ENCODE measurements at regions not wholly inside any gene's neighbourhood (a gene's known extent, or its start where the extent isn't known, plus 50 kb on each side); places are given as distances from the start of the nearest gene placed in this dataset.
"Not testable (repeated sequence)": the region's sequence is repeated elsewhere in the genome, so short reads cannot be mapped to it uniquely, and the experiment has no call there.

GRCh38 chr18:4961121-4961909 is 235.7 kb downstream of the AKAIN1 start:
- DNase-seq (ENCODE audit: low spot score), result no peak
- no peak for TF ChIP-seq CTCF (IDR thresholded peaks at IDR 0.05; ENCODE audit: extremely low read depth, missing control alignments)

- no peak for TF ChIP-seq CTCF (IDR thresholded peaks at IDR 0.05; ENCODE audit: extremely low read depth, missing control alignments)
- DNase-seq (ENCODE audit: low spot score), result no peak
Observed at GRCh38 chr18:4960578-4960977, 236.5 kb downstream of the AKAIN1 start.

GRCh38 chr18:4931209-4931608 is 265.8 kb downstream of the AKAIN1 start:
- DNase-seq (ENCODE audit: low spot score), result no peak

GRCh38 chr18:4921548-4921947 is 275.5 kb downstream of the AKAIN1 start:
- TF ChIP-seq CTCF (IDR thresholded peaks at IDR 0.05; ENCODE audit: extremely low read depth, missing control alignments), result no peak
- DNase-seq (ENCODE audit: low spot score), result no peak

More at GRCh38 chr18:4931209-4931608, 265.8 kb downstream of the AKAIN1 start:
- no peak for TF ChIP-seq CTCF (IDR thresholded peaks at IDR 0.05; ENCODE audit: extremely low read depth, missing control alignments)

GRCh38 chr18:4917509-4917908 is 279.5 kb downstream of the AKAIN1 start:
- DNase-seq (ENCODE audit: low spot score), result not testable (repeated sequence)

GRCh38 chr18:4908328-4908727 is 288.7 kb downstream of the AKAIN1 start:
- TF ChIP-seq CTCF (IDR thresholded peaks at IDR 0.05; ENCODE audit: extremely low read depth, missing control alignments), result no peak

GRCh38 chr18:4906856-4907255 is 290.2 kb downstream of the AKAIN1 start:
- DNase-seq (ENCODE audit: low spot score), result no peak
- TF ChIP-seq CTCF (IDR thresholded peaks at IDR 0.05; ENCODE audit: extremely low read depth, missing control alignments), result no peak

More at GRCh38 chr18:4908328-4908727, 288.7 kb downstream of the AKAIN1 start:
- DNase-seq (ENCODE audit: low spot score), result no peak
